ENCODE measurements at regions not wholly inside any gene's neighbourhood (a gene's known extent, or its start where the extent isn't known, plus 50 kb on each side); places are given as distances from the start of the nearest gene placed in this dataset.

DNA sequence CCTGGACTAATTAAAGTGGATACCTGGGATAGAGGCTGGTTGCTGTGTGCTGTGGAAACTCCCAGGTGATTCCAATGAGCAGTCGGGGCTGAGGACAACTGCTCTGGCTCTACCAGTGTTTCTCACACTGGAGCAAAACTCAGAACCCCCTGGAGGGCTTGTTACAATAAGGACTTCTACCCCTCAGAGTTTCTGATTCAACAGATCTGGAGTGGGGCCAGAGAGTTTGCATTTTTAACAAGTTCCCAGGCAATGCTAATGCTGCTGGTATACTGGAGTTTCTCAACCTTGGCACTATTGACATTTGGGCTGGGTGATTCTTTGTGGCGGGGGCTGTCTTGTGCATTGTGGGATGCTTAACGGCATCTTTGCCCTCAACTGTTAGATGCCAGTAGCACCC is 353.7 kb downstream of the MIAT start:
- TF ChIP-seq, protein P1, sequence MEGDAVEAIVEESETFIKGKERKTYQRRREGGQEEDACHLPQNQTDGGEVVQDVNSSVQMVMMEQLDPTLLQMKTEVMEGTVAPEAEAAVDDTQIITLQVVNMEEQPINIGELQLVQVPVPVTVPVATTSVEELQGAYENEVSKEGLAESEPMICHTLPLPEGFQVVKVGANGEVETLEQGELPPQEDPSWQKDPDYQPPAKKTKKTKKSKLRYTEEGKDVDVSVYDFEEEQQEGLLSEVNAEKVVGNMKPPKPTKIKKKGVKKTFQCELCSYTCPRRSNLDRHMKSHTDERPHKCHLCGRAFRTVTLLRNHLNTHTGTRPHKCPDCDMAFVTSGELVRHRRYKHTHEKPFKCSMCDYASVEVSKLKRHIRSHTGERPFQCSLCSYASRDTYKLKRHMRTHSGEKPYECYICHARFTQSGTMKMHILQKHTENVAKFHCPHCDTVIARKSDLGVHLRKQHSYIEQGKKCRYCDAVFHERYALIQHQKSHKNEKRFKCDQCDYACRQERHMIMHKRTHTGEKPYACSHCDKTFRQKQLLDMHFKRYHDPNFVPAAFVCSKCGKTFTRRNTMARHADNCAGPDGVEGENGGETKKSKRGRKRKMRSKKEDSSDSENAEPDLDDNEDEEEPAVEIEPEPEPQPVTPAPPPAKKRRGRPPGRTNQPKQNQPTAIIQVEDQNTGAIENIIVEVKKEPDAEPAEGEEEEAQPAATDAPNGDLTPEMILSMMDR (conservative IDR thresholded peaks at IDR 0.05; ENCODE audit: low read depth), result no peak
- no peak for DNase-seq (ENCODE audit: low spot score)
- ChIA-PET CTCF (no interaction called here), POLR2A (ENCODE audit: low non-redundant PET) (no interaction called here)
- no peak overlapping the region for H3K27ac ChIP-seq

DNA sequence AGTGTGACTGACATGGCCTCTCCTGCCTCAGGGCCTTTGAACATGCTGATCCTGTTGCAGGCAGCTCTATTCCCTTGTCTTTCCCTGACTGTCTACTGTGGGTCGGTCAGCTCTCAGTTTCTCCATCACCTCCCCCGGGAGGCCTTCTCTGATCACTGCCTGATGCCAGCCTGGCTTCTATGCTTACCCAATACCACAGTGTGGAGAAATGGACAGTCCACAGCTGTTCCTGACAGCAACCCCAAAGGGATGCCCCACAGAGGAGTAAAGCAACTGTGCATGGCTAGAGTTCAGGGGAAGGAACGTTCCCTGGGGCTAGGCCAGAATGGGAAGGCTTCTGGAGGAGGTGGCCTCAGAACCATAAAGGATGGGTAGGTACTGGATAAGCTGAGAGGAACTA is 354.3 kb downstream of the MIAT start:
- no peak for DNase-seq (ENCODE audit: low spot score)
- no peak overlapping the region for H3K27ac ChIP-seq
- CTCF ChIA-PET, result no interaction called here
- POLR2A ChIA-PET (ENCODE audit: low non-redundant PET), result no interaction called here
- TF ChIP-seq, protein P1 (conservative IDR thresholded peaks at IDR 0.05; ENCODE audit: low read depth), result no peak

DNA sequence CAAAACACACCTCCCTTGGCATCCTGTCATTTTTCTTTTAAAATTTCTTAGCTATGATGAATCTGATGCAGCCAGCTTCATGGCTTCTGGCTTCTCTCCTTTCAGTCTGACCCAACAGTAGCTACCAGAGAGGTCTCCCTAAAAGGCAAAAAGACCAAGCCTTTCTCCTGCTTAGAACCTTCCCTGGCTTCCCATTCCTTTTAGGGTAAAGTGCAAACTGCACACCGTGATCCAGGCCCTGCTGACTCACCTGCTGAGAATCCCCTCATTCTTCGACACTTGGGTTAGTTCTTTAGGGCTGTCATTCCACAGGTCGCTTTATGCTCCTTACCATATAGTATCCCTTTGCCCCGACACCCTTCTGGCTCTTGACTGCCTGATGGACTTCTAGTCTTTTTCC is 362.4 kb downstream of the MIAT start:
- H3K27ac ChIP-seq, result no peak overlapping the region
- POLR2A ChIA-PET (ENCODE audit: low non-redundant PET), result no interaction called here
- DNase-seq (ENCODE audit: low spot score), result no peak
- CTCF ChIA-PET, result no interaction called here
- TF ChIP-seq, protein P1 (conservative IDR thresholded peaks at IDR 0.05; ENCODE audit: low read depth), result no peak

DNA sequence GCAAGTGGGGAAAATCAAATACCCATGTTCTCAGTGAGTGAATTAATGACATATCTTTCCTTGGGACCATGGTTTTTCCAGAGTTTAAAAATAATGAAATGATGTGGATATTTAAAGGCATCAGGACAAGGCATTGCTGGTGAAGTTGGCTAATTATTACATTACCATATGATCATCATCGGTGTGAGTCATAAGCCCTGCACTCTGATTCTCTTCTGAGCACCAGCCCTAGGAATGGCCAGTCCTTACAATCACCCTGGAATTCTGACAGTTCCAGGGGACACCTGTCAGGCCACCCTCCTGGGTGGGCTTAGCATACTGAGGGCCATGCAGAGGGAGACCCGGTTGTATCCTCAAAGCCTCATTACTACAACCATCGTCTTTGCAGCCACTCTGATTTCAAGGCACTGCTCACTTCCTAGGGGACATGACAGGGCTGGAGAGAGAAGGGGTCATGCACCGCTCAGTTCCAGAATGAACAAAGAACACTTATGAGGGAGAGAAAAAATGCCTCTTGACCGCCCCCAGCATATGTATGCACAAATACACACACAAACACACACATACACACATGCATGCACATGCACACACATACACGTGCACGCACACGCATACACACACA is 365.0 kb downstream of the MIAT start:
- ChIA-PET CTCF (no interaction called here), POLR2A (ENCODE audit: low non-redundant PET) (no interaction called here)

DNA sequence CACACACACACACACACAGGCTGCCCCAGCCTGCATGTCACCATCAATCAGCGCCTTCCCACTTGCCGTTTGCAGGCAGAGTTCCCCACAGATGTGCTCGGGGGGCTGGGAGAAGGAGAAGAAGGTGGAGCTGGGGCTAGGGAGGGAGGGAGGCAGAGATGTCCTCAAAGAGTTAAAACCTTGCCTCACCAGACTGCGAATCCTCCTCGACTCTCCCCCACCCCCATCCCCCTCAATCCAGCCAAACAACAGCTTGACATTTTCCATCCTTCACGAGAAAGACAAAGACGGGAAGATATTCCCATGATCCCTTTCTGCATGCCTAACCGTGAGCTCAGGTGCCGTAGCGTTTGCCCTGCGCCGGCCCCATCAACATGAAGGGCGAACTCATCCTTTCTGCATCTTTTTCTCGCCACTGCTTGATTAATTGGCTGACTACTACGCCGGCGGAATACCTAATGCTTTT is 365.5 kb downstream of the MIAT start:
- TF ChIP-seq, protein P1 (conservative IDR thresholded peaks at IDR 0.05; ENCODE audit: low read depth), result no peak
- ChIA-PET POLR2A (ENCODE audit: low non-redundant PET) (no interaction called here), CTCF (no interaction called here)
- no peak overlapping the region for H3K27ac ChIP-seq
- DNase-seq (ENCODE audit: low spot score), result no peak

More for the DNA sequence above, 365.0 kb downstream of the MIAT start:
- H3K27ac ChIP-seq, result no peak overlapping the region
- DNase-seq (ENCODE audit: low spot score), result no peak
- TF ChIP-seq, protein P1 (conservative IDR thresholded peaks at IDR 0.05; ENCODE audit: low read depth), result no peak

DNA sequence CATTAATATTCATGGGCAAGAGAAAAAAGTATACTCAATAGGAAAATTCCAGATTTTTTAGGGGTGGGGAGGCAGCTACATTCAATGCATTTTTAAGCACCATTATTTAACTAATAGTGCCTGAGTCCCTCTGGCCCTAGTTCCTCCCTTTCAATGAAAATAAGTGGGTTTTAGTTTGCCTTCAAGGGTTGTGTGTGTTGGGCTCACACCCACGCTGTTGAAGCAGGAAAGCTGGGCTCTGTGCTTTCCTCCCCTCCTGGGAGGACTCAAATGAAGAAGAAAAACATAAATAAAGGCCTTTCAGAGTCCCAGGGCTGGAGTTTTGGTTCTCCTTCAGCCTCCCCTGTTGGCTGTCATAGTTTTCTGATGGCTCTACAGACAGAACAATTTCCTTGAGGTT is 366.2 kb downstream of the MIAT start:
- ChIA-PET POLR2A (ENCODE audit: low non-redundant PET) (no interaction called here), CTCF (no interaction called here)
- TF ChIP-seq, protein P1 (conservative IDR thresholded peaks at IDR 0.05; ENCODE audit: low read depth), result no peak
- no peak overlapping the region for H3K27ac ChIP-seq
- DNase-seq (ENCODE audit: low spot score), result no peak
